ENCODE measurements at regions not wholly inside any gene's neighbourhood (a gene's known extent, or its start where the extent isn't known, plus 50 kb on each side); places are given as distances from the start of the nearest gene placed in this dataset.
"Not testable (repeated sequence)": the region's sequence is repeated elsewhere in the genome, so short reads cannot be mapped to it uniquely, and the experiment has no call there.

DNA sequence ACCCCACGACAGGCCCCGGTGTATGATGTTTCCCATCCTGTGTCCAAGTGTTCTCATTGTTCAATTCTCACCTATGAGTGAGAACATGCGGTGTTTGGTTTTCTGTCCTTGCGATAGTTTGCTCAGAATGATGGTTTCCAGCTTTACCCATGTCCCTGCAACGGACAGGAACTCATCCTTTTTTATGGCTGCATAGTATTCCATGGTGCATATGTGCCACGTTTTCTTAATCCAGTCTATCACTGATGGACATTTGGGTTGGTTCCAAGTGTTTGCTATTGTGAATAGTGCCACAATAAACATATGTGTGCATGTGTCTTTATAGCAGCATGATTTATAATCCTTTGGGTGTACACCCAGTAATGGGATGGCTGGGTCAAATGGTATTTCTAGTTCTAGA, 1218.4 kb upstream of the TMEM132C start:
- DNase-seq; ATAC-seq (ENCODE audit: poor library complexity); intact Hi-C loops (cut with DNase I): not testable (repeated sequence)

DNA sequence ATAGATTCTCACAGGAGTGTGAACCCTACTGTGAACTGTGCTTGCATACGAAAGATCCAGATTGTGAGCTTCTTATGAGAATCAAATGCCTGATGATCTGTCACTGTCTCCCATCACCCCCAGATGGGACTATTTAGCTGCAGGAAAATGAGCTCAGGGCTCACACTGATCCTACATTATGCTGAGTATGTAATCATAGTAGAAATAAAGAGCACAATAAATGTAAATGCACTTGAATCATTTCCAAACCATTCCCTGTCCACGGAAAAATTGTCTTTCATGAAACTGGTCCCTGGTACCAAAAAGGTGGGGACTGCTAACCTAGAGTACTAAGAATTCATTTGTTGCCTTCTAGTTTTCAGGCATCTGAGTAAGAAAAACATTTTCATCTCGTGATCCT, 1215.8 kb upstream of the TMEM132C start:
- DNase-seq: no peak
- no peak for ATAC-seq (ENCODE audit: poor library complexity)
- intact Hi-C loops (cut with DNase I): no loop called here

DNA sequence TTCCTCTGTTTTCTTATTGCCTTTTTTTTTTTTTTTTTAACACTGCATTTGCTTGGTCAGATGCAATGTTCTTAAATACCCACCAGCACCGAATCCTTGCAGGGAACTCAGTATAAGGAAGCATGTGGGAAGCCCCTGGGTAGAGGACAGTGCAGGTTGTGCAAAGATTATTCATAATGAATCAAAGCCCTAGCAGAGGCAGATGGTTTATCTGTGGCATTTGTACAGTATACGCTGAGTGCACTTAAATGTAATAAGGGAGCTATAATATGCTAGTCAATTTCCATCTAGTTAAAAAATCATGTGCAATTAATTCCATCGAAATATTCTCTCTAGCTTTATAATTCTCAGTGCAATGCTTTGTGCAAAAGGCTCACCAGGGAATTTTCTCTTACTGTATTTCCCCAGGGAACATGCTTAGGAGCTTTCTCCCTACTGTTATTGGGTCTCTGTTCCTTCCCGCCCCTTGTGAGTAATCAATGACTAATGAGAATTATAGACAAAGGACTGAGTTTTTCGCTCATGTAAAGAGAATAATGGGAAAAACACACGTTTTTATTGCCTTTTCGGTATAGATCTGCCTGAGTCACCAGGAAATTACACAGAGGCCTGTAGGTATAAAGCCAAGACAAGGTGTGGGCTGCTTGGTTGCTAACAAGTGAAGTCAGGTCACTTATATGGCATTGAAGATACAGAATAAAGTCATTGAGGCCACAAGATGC, 1214.3 kb upstream of the TMEM132C start:
- DNase-seq (no peak), ATAC-seq (ENCODE audit: poor library complexity) (no peak)
- intact Hi-C loops (cut with DNase I): no loop called here

DNA sequence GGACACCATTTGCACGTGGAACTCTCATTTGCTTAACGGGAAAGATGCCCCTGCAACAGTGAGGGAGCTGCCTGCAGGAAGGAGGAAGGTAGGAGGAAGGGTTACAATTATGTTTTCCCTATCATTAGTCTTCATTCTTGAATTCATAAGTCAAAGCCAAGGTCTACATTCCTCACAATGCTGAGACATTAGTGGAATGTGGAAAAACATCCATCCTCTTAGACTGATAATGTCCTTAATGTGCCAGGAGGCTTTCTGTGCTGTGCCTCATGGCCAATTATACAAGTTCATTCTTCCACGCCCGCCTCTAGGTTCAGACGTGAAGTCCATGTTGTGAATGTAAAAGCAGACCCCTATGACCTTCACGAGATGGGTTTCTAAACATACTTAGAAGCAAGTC, 1212.4 kb upstream of the TMEM132C start:
- ATAC-seq (ENCODE audit: poor library complexity) (no peak), DNase-seq (no peak)
- intact Hi-C loops (cut with DNase I): no loop called here

DNA sequence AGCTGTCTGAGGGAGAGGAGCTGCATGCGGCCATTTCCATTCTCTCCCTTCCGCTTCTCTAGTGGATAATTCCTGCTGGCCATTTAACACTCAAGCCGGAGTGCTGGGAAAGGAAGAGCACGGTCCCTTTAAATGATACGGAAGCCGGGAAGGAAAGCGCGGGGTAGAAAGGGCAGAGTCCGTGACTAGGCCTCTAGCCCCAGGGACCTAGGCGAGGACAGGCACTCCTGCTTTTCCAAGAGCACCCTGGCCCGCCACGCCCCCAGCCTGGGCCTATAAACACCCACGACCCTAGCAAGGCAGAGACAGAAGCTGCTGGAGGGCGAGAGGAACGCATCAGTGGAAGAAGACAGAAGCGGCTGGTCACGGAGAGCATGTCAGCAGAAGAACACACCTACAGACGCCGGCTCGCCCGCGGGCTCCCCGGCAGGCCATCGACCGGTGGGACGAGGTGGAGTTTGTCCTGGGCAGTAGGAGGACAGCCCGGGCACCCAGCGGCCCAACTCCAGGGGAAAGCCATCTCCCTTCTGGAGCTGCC, 1206.6 kb upstream of the TMEM132C start:
- intact Hi-C loops (cut with DNase I): no loop called here
- DNase-seq: no peak

DNA sequence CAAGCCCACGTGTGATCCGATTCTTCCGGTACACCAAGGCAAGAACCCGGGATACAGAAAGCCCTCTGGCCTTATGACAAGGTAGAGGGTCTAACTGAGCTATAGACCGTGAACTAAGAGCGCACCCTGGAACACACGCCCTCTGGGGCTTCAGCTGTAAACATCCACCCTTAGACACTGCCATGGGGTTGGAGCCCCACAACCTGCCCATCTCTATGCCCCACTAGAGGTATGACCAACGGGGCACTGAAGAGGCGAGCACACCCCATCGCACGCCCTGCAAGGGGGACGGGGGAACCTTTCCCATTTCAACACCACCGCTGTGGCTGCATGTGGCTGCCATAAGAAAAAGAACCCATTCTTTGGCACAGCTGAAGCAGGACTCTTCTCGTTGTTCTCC, 1206.0 kb upstream of the TMEM132C start:
- intact Hi-C loops (cut with DNase I): no loop called here
- DNase-seq: no peak
- ATAC-seq (ENCODE audit: poor library complexity): no peak

More for the DNA sequence above, 1206.6 kb upstream of the TMEM132C start:
- ATAC-seq (ENCODE audit: poor library complexity): peak; percentile 25

DNA sequence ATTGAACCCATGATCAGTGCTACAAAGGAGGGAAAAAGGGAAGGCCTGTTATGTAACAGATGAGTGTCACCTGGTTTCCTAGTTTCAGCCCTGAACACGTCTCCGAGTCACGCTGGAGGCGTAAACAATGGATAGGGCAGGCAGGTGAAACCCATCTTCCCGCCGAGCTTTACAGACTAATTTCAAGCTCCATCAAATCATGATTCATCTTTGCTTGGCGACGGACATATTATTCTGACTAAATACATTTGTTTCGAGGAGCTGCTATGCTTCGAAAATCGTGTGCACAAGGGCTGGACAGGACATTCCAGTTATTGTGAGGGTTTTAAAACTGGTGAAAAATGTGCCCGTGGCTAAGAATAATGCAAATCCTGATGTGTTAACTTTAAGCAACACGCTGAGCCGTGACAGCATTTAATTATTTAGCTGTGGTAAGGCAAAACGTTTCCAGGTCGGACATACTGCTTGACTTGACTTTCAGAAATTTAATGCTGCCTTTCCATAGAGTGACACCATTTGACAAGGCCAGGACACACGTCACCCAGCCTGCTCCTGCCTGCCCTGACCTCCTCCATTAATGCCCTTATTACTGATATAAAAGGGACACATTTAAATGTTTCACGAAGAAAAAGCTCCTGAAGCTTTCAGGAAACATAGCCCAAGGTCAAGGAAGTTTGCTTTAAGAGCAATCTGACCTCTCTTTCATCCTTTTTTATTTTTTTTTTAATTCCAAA, 1203.5 kb upstream of the TMEM132C start:
- no peak for ATAC-seq (ENCODE audit: poor library complexity)
- intact Hi-C loops (cut with DNase I): no loop called here
- no peak for DNase-seq

DNA sequence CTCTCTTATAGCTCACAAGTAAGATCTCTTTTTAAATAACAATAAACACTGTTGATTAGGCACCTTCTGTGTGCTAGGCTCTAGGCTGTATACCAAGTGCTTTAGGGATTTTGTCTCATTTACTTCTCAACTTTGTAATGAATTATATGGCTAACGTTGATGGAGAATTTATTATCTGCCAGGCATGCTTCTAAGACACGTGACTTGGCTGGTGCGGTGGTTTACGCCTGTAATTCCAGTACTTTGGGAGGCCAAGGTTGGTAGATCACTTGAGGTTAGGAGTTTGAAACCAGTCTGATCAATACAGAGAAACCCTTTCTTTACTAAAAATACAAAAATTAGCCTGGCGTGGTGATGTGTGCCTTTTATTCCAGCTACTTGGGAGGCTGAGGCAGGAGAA, 1202.8 kb upstream of the TMEM132C start:
- DNase-seq (no peak), ATAC-seq (ENCODE audit: poor library complexity) (no peak)
- intact Hi-C loops (cut with DNase I): no loop called here

DNA sequence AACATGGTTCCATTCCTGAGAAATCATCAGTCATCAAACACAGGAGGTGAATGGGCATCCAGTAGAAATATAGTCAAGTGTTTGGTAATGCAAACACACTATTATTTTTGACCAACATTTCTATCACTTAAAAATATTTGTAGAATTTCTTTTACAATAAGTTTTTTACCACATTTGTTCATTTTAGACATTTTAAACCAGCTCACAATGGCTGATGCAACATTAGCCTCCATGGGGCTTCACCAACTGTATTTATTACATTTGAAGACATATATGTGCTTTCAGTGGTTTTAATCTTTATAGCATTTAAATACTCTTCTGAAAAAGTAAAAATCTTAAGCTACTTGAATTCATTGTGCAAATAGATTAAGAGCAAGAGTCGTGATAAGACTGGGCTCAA, 1201.4 kb upstream of the TMEM132C start:
- DNase-seq: no peak
- intact Hi-C loops (cut with DNase I): no loop called here
- ATAC-seq (ENCODE audit: poor library complexity): no peak

DNA sequence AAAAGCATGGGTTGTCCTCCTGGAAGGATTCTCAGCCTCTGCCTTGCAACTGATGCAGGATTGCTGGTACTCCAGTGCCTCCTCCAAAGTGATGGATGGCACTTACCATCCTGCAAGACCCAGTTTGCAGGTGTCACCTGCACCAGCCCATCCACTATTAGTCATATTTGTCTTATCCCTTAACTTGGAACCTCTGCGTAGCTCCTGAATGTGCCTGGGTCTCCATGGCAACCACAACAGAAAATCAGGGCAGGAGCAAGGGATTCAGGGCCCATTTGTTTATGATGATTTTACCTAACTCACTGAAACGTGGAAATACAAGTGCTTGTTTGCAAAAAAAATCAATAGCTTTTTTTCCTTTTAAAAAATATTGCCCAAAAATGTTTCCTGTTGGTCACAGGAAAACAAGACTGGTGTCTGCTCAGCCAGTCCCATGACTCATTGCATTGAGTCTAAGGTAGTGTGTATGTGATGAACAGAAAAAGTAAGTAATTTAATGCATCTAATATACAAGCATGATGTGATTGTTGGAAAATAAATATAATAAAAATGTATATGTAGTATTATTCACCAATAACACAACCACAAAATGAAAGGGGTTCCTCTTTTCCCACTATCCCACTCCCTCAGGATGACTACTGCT, 1196.3 kb upstream of the TMEM132C start:
- DNase-seq (no peak), ATAC-seq (ENCODE audit: poor library complexity) (no peak)
- intact Hi-C loops (cut with DNase I): no loop called here

DNA sequence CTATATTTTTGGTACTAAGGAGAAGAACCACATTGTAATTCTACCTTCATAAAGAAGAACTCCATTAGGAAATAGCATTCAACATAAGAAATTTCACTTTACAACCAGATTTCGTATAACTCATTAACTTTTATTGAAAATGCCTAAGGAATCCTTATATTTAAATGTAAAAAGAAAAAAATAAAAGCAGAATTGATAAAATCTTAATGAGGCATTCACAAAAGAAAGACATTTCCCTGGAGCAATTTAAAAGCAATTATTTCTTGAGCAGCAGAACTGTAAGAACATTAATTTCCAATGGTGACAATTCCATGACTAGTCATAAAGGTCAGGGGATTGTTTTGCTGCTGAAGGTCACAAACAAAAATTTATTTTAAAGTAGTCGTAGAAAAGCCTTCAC, 1192.8 kb upstream of the TMEM132C start:
- no peak for DNase-seq
- intact Hi-C loops (cut with DNase I): no loop called here
- no peak for ATAC-seq (ENCODE audit: poor library complexity)

DNA sequence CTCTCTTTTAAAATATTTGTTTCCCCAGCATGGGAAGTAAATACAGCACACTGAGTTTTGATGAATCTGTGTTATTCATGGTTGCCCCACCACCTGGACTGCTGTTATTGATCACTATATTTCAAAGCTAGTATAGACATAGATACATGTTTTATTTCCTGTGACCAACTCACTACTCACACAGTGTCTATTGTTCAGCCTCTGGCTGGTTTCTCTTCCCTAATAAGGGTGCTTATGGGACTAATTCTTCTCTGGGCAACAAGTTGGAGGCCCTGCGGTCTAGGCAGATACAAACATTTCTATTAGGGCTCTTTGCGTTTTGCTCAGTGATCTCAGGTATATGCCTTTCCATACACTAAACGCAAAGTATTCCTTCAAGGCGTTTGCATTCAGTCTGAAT, 1191.0 kb upstream of the TMEM132C start:
- no peak for DNase-seq
- intact Hi-C loops (cut with DNase I): no loop called here
- ATAC-seq (ENCODE audit: poor library complexity): no peak

DNA sequence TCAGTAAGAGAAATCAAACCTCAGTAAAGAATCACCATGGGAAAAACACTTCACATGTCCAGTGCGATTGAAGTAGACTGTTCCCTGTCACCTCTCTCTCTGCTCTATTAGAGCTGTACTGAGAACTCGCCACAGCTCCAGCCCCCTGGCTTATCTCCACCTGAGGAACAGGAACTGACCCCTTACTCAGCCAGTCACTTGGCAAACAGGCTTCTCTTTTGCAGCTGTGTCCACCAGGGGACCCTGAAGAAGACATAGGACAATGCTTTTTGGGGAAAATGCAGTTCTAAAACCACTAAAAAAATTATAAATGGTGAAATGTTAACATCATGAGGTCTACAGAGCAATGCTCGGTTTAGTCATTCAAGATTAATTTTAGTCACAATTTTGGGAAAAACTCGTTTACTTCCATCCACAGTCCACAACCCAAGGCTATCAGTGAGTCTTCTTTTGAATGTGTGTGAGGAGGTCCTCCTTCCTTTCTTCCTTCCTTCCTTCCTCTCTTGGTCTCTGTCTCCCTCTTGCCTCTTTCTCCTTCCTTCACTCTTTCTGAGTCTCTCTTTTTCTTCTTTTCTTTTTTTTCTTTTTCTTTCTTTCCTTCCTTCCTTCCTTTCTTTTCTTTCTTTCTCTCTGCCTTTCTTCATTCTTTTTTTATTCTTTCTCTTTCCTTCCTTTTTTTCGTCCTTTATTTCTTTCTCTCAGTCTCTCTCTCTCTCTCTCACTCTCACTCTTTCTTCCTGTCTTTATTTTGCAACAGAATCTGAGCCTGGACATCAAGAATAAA, 1189.5 kb upstream of the TMEM132C start:
- DNase-seq (no peak), ATAC-seq (ENCODE audit: poor library complexity) (no peak)
- intact Hi-C loops (cut with DNase I): no loop called here

DNA sequence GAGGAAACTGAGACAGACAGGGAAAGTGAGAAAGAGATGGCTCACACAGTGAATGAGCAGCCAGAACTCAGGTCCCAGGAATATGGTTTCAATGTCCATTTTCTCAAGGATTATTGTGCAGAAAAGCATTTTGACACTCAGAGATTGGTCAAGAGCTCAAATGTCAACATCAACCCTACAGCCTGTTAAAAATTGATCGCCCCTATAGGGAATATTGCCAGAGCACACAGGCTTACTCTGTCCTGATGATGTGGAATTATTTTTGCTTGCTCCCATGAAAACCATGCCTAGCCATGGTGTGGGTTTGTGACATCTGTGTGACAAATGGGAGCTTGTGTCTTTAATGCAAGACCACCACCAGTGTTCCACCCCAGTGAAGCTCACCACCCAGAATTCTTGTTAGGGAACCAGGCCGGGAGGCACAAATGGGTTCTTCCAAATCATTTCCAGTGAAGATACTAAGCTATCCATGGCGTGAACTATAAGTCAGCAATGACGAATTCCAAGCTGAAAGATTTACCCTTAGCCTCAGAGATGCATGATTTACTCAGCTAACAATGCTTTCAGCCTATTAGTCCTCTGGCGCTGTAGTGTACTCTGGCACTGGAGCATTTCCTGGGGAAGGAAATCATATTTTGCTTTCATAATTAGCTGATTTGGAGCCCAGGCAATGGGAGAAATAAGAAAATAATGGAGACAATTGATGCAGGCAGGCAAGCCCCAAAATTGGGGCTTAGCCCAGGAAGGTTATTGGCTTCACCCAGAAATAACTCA, 1188.2 kb upstream of the TMEM132C start:
- intact Hi-C loops (cut with DNase I): no loop called here
- DNase-seq (no peak), ATAC-seq (ENCODE audit: poor library complexity) (no peak)

DNA sequence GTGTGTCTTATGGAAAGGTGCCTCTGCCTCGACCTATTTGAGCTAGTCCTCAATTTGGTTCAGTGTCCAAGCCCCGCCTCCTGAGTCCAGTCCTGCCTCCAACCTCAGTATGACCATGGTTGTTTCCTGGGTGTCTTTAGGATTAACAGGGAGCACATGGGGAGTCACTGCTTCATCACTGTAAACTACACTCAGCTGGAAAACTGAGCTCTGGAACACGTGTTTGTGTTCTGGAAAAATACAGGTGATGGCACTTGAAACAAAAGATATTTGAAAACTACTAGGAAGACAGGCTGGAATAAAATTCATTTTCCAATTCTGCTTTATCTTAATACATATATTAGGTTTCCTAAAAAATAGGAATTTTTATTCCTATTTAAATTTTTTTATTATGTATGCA, 1187.3 kb upstream of the TMEM132C start:
- no peak for ATAC-seq (ENCODE audit: poor library complexity)
- intact Hi-C loops (cut with DNase I): no loop called here
- no peak for DNase-seq

DNA sequence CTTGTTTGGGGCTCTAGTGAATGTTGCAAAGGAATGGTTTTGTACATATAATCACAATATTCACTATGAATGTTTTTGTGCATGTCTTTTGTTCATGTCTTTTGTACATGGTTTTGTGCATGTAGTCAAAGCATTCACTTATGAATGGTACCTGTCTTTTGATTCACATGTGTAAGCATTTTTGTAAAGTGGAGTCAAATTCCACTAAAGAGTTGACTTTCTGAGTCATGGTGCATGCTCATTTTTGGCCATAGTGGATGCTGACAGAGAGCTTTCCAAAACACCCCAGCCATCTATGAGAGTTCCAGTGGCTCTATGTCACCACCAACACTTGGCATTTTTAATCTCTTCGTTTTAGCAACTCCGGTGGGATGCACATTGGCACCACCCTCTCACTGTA, 1185.9 kb upstream of the TMEM132C start:
- ATAC-seq (ENCODE audit: poor library complexity) (no peak), DNase-seq (no peak)
- intact Hi-C loops (cut with DNase I): no loop called here

DNA sequence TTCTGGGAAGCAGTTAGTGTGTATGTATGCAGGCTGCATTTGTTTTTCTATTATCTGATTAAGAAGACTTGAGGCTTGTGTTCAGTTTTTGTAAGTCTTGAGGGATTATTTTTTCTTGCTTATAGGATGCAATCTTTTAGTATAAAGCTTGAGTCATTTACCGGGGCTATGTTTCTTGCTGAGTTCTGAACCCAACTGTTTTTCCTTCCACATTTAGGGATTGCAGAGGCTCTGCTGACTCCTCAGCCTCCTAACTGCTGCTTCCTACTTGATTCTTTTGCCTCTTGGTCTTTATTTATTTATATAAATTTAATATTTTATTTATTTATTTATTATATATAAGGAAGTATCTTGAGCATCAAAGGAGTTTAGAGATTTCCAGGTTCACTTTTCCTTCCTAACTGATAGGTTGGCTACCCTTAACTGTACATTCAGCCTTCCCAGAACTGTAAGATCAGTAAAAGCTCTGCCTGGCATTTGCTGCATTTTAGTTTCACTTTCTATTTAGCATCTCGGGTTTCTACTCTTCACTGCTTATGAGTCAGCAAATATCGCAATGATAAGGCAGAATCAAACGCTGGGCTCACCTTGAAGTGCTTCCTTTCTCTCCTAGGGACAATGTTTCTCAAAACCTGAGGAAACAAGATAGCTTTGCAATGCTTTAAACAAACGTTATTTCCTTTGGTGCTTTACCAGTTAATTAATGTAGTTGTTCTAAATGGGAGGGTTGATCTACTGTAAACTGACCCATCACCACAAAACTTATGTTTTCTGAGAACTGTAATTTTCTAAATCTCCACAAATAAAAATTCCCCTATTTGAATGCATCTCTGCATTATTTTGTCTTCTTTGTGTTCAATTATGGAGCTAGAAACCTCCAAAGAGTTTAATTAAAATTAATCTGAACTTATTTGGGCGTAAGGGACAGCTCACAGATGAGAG, 1183.7 kb upstream of the TMEM132C start:
- intact Hi-C loops (cut with DNase I): no loop called here
- ATAC-seq (ENCODE audit: poor library complexity) (peak; percentile 82), DNase-seq (no peak)

All from Right ventricle myocardium superior (tissue), 1 donor.